A549 (cell line): ENCODE measurements at regions not wholly inside any gene's neighbourhood (a gene's known extent, or its start where the extent isn't known, plus 50 kb on each side); places are given as distances from the start of the nearest gene placed in this dataset.

Source experiments
- ATAC-seq, 2 experiments: fragments of 200-7000 bp in 1 of 2; fragments of >200 bp in 1 of 2; cut with Nextera tagmentation in 1 of 2; cut with Tn5 transposase in 1 of 2; 3 replicates each; pipeline versions ENCODE4 v1.8.0 to v1.9.1; 2018 to 2020; ENCODE audit warnings: mild to moderate bottlenecking in 1 of 2, moderate library complexity in 1 of 2
- CTCF ChIA-PET: fragments of 300-600 bp; sonication (Branson Sonifier 250); formaldehyde crosslinking; extraction: SDS; loops from one replicate; lab custom pipeline; 2021; ENCODE audit warnings: antibody characterized with exemption, inconsistent platforms; lab: Yijun Ruan, JAX
- POLR2A ChIA-PET: fragments of 350-600 bp; formaldehyde crosslinking; extraction: SDS; loops from one replicate; lab custom pipeline; 2021; ENCODE audit warnings: antibody characterized with exemption, inconsistent platforms; lab: Yijun Ruan, JAX
- DNase-seq, 2 experiments: peaks; one replicate each; pipeline versions ENCODE4 v3.0.0 to v3.0.0-alpha.2; 2011 to 2016; ENCODE audit warnings: low read depth in 1 of 2, low spot score in 1 of 2
- FAIRE-seq: peaks from 2 replicates; lab custom pipeline; 2011; peaks lifted over from hg19 to GRCh38; lab: Jason Lieb, UNC
- H3K27ac ChIP-seq, 2 experiments: fragments of >200 bp; sonication (Bioruptor Twin); formaldehyde crosslinking; 3 replicates each; pipeline ENCODE4 v1.5.1; 2016 to 2017
- H3K4me1 ChIP-seq: fragments of >200 bp; sonication (Bioruptor Twin); formaldehyde crosslinking; 3 replicates; pipeline ENCODE4 v1.6.1; 2016
- H3K4me2 ChIP-seq: fragments of >200 bp; sonication (Bioruptor Twin); formaldehyde crosslinking; 3 replicates; pipeline ENCODE4 v1.6.1; 2016
- H3K4me3 ChIP-seq: fragments of >200 bp; sonication (Bioruptor Twin); formaldehyde crosslinking; 3 replicates; pipeline ENCODE4 v1.5.1; 2016
- H3K9me3 ChIP-seq: fragments of >200 bp; sonication (Bioruptor Twin); formaldehyde crosslinking; 3 replicates; pipeline ENCODE4 v1.6.1; 2016
- BHLHE40 ChIP-seq: IDR thresholded peaks from 2 replicates; pipeline ENCODE4 v1.6.1; 2012; ENCODE audit warnings: low read depth, low read length, inconsistent platforms
- CHD2 ChIP-seq: fragments of 150-350 bp; IDR thresholded peaks from 2 replicates; pipeline ENCODE4 v1.6.1; 2014; ENCODE audit warnings: low read length; ENCODE audit not compliant: partially characterized antibody
- CHD4 ChIP-seq: fragments of 200-600 bp; sonication (generic); IDR thresholded peaks from 2 replicates; pipeline ENCODE4 v1.6.1; 2016; ENCODE audit warnings: antibody characterized with exemption, mild to moderate bottlenecking, borderline replicate concordance
- EHMT2 ChIP-seq: fragments of 200-600 bp; sonication (generic); IDR thresholded peaks from 2 replicates; pipeline ENCODE4 v1.6.1; 2016; ENCODE audit warnings: antibody characterized with exemption, low read depth, mild to moderate bottlenecking, moderate library complexity
- ESRRA ChIP-seq: fragments of 150-350 bp; IDR thresholded peaks from 2 replicates; pipeline ENCODE4 v1.6.1; 2014; ENCODE audit warnings: mild to moderate bottlenecking, low read length, borderline replicate concordance
- FOSB ChIP-seq: fragments of 250-450 bp; sonication (Bioruptor Pico); IDR thresholded peaks from 2 replicates; pipeline ENCODE4 v1.5.0; 2020; ENCODE audit warnings: mild to moderate bottlenecking, moderate library complexity
- GATA3 ChIP-seq: IDR thresholded peaks from 2 replicates; pipeline ENCODE4 v1.6.1; 2012; ENCODE audit warnings: borderline replicate concordance
- HOXB5 ChIP-seq: fragments of 250-450 bp; sonication (Bioruptor Pico); IDR thresholded peaks from 2 replicates; pipeline ENCODE4 v1.5.0; 2020; ENCODE audit warnings: mild to moderate bottlenecking, moderate library complexity
- JUN ChIP-seq, 2 experiments: fragments of >200 bp; sonication (Bioruptor Twin); formaldehyde crosslinking; IDR thresholded peaks; 2 replicates in 1 of 2; 3 replicates in 1 of 2; pipeline ENCODE4 v1.6.1; 2016 to 2017
- JUNB ChIP-seq: fragments of >200 bp; sonication (Bioruptor Twin); formaldehyde crosslinking; IDR thresholded peaks from 2 replicates; pipeline ENCODE4 v1.6.1; 2016
- KDM5A ChIP-seq: fragments of 200-600 bp; sonication (generic); IDR thresholded peaks from 2 replicates; pipeline ENCODE4 v1.6.1; 2016; ENCODE audit warnings: antibody characterized with exemption, mild to moderate bottlenecking
- MAFK ChIP-seq: fragments of 450-650 bp; IDR thresholded peaks from 2 replicates; pipeline ENCODE4 v1.6.1; 2014; ENCODE audit not compliant: partially characterized antibody
- NPAS2 ChIP-seq: fragments of 250-450 bp; sonication (Bioruptor Pico); IDR thresholded peaks from 2 replicates; pipeline ENCODE4 v1.8.0; 2022; ENCODE audit warnings: mild to moderate bottlenecking, moderate library complexity, borderline replicate concordance
- PHF8 ChIP-seq: fragments of 200-600 bp; sonication (generic); IDR thresholded peaks from 2 replicates; pipeline ENCODE4 v1.6.1; 2016; ENCODE audit warnings: low read depth, mild to moderate bottlenecking, antibody characterized with exemption, moderate library complexity, borderline replicate concordance
- POLR2A ChIP-seq: IDR thresholded peaks from 2 replicates; pipeline ENCODE4 v1.6.1; 2012; ENCODE audit warnings: mild to moderate bottlenecking, low read length
- POLR2AphosphoS2 ChIP-seq: conservative IDR thresholded peaks from 2 replicates; pipeline ENCODE4 v1.6.1; 2012; ENCODE audit warnings: low read length, improper control_type of control experiment, inconsistent platforms
- ZFP36 ChIP-seq: fragments of 450-650 bp; IDR thresholded peaks from 2 replicates; pipeline ENCODE4 v1.6.1; 2014; ENCODE audit warnings: borderline replicate concordance; ENCODE audit not compliant: partially characterized antibody
- ZNF302 ChIP-seq: fragments of 250-450 bp; sonication (Bioruptor Pico); IDR thresholded peaks from 2 replicates; pipeline ENCODE4 v1.9.0; 2021; ENCODE audit warnings: inconsistent platforms, mild to moderate bottlenecking, moderate library complexity
- ZSCAN20 ChIP-seq: fragments of 250-450 bp; sonication (Bioruptor Pico); IDR thresholded peaks from 2 replicates; pipeline ENCODE4 v1.8.0; 2022; ENCODE audit warnings: mild to moderate bottlenecking, moderate library complexity
- WGBS: methylation state at CpG from one replicate; pipeline ENCODE4 v1.1.6; 2017; ENCODE audit errors: missing lambda C conversion rate; 5-methylcytosine and 5-hydroxymethylcytosine counted together
- TF ChIP-seq, protein P1 (sequence below): fragments of >200 bp; sonication (Bioruptor Twin); formaldehyde crosslinking; IDR thresholded peaks from 3 replicates; pipeline ENCODE4 v1.5.1; 2016
- TF ChIP-seq, protein P2 (sequence below): IDR thresholded peaks from 2 replicates; pipeline ENCODE4 v1.6.1; 2012
- TF ChIP-seq, protein P3 (sequence below): fragments of 200-600 bp; sonication (generic); IDR thresholded peaks from 2 replicates; pipeline ENCODE4 v1.6.1; 2016; ENCODE audit warnings: antibody characterized with exemption, mild to moderate bottlenecking, moderate library complexity
- TF ChIP-seq, protein P4 (sequence below): fragments of 150-350 bp; IDR thresholded peaks from 2 replicates; pipeline ENCODE4 v1.6.1; 2014; ENCODE audit warnings: low read depth, mild to moderate bottlenecking, low read length
- TF ChIP-seq, protein P5 (sequence below): fragments of >200 bp; sonication (Bioruptor Twin); formaldehyde crosslinking; IDR thresholded peaks from 2 replicates; pipeline ENCODE4 v1.6.1; 2016
- TF ChIP-seq, protein P6 (sequence below): fragments of >200 bp; sonication (Bioruptor Twin); formaldehyde crosslinking; IDR thresholded peaks from 3 replicates; pipeline ENCODE4 v1.6.1; 2016
- TF ChIP-seq, protein P7 (sequence below): fragments of 450-650 bp; IDR thresholded peaks from 2 replicates; pipeline ENCODE4 v1.6.1; 2014; ENCODE audit warnings: antibody characterized with exemption

DNA sequence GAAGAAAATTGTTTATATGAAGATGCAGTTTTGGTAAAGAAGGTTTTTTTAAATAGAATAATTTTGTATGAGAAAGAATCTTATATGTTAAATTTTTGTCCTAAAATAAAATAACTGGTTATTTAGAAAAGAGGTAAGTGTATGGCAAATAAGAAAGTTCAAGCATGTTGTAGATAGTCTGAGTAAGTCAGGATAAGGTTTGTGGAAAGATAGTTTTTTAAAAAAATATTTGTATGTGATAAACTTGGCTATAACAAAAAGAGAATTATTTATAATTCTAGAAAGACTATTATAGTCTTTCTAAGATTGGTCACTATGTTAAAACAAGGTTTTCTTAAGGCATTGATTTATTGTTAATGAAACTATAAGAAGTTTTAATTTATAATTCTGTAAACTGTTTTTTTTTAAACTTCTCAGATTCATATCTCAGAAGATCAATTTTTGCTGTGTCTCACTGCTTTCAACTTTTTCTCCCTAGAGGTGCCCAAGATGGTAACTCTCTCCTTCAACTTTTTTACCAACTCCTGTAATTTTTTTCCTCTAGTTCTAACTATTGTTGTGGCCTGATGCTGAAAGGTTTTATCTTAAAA, 698.6 kb downstream of the CCSER2 start (continued):
- TF ChIP-seq, protein P1, sequence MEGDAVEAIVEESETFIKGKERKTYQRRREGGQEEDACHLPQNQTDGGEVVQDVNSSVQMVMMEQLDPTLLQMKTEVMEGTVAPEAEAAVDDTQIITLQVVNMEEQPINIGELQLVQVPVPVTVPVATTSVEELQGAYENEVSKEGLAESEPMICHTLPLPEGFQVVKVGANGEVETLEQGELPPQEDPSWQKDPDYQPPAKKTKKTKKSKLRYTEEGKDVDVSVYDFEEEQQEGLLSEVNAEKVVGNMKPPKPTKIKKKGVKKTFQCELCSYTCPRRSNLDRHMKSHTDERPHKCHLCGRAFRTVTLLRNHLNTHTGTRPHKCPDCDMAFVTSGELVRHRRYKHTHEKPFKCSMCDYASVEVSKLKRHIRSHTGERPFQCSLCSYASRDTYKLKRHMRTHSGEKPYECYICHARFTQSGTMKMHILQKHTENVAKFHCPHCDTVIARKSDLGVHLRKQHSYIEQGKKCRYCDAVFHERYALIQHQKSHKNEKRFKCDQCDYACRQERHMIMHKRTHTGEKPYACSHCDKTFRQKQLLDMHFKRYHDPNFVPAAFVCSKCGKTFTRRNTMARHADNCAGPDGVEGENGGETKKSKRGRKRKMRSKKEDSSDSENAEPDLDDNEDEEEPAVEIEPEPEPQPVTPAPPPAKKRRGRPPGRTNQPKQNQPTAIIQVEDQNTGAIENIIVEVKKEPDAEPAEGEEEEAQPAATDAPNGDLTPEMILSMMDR, result no peak
- TF ChIP-seq ZFP36, result no peak
- TF ChIP-seq NPAS2 (CRISPR knock-in tag), result no peak
- no peak for TF ChIP-seq HOXB5 (CRISPR knock-in tag)
- TF ChIP-seq ZNF302 (CRISPR knock-in tag), result no peak

DNA sequence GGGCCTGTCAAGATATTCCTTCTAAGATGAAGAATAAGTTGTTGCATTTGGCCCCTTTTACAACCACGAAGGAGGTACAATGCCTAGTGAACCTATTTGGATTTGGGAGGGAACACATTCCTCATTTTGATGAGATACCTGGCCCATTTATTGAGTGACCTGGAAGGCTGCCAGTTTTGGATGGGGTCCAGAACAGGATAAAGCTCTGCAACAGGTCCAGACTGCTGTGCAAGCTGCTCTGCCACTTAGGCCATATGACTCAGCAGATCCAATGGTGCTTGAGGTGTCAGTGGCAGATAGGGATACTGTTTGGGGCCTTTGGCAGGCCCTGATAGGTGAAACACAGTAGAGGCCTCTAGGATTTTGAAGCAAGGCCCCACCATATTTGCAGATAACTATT, 704.6 kb downstream of the CCSER2 start:
- FAIRE-seq (no peak), DNase-seq (no peak), ATAC-seq (no peak)
- ChIA-PET POLR2A (no interaction called here), CTCF (no interaction called here)
- no peak overlapping the region for H3K27ac ChIP-seq
- no peaks in the 10 kb centered on the region for H3K9me3 ChIP-seq
- 0% methylated on average over 1 of the region's 1 CpG for WGBS
- no peaks in the 10 kb centered on the region for H3K4me1 ChIP-seq
- no peak for TF ChIP-seq HOXB5 (CRISPR knock-in tag)
- TF ChIP-seq MAFK, result no peak
- TF ChIP-seq KDM5A, result no peak
- no peak for TF ChIP-seq POLR2AphosphoS2
- no peak for TF ChIP-seq ESRRA
- no peak for TF ChIP-seq JUNB
- TF ChIP-seq EHMT2, result no peak
- TF ChIP-seq, protein P2, sequence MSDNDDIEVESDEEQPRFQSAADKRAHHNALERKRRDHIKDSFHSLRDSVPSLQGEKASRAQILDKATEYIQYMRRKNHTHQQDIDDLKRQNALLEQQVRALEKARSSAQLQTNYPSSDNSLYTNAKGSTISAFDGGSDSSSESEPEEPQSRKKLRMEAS, result no peak
- TF ChIP-seq, protein P3, sequence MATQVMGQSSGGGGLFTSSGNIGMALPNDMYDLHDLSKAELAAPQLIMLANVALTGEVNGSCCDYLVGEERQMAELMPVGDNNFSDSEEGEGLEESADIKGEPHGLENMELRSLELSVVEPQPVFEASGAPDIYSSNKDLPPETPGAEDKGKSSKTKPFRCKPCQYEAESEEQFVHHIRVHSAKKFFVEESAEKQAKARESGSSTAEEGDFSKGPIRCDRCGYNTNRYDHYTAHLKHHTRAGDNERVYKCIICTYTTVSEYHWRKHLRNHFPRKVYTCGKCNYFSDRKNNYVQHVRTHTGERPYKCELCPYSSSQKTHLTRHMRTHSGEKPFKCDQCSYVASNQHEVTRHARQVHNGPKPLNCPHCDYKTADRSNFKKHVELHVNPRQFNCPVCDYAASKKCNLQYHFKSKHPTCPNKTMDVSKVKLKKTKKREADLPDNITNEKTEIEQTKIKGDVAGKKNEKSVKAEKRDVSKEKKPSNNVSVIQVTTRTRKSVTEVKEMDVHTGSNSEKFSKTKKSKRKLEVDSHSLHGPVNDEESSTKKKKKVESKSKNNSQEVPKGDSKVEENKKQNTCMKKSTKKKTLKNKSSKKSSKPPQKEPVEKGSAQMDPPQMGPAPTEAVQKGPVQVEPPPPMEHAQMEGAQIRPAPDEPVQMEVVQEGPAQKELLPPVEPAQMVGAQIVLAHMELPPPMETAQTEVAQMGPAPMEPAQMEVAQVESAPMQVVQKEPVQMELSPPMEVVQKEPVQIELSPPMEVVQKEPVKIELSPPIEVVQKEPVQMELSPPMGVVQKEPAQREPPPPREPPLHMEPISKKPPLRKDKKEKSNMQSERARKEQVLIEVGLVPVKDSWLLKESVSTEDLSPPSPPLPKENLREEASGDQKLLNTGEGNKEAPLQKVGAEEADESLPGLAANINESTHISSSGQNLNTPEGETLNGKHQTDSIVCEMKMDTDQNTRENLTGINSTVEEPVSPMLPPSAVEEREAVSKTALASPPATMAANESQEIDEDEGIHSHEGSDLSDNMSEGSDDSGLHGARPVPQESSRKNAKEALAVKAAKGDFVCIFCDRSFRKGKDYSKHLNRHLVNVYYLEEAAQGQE, result no peak
- TF ChIP-seq POLR2A, result no peak
- TF ChIP-seq ZSCAN20 (CRISPR knock-in tag), result no peak
- TF ChIP-seq, protein P4, sequence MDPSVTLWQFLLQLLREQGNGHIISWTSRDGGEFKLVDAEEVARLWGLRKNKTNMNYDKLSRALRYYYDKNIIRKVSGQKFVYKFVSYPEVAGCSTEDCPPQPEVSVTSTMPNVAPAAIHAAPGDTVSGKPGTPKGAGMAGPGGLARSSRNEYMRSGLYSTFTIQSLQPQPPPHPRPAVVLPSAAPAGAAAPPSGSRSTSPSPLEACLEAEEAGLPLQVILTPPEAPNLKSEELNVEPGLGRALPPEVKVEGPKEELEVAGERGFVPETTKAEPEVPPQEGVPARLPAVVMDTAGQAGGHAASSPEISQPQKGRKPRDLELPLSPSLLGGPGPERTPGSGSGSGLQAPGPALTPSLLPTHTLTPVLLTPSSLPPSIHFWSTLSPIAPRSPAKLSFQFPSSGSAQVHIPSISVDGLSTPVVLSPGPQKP, result no peak
- TF ChIP-seq ZNF302 (CRISPR knock-in tag), result no peak
- TF ChIP-seq, protein P5, sequence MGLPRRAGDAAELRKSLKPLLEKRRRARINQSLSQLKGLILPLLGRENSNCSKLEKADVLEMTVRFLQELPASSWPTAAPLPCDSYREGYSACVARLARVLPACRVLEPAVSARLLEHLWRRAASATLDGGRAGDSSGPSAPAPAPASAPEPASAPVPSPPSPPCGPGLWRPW, result no peak
- H3K4me3 ChIP-seq, result no peak overlapping the region
- no peak overlapping the region for H3K4me2 ChIP-seq

DNA sequence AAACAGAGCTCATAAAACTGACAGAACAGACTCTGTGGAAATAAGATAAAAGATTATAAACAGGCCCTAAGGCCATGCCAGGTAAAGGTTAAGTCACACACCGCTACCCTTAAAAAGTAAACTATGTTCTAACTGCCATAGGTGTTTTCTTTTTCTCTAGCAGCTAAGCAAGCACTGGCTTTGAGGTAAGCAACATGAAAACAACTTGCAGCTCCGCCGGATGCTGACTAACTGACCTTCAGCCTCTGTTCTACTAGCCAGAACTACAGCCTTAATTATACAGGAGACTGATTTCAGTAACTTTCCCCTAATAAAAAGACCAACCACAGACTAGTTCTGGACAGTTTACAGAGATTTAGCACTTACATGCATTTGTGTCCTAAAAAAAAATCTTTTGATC, 708.3 kb downstream of the CCSER2 start:
- FAIRE-seq (no peak), DNase-seq (no peak)
- TF ChIP-seq PHF8, result no peak
- TF ChIP-seq CHD2, result no peak
- no peak for TF ChIP-seq BHLHE40
- TF ChIP-seq GATA3, result no peak
- no peak for TF ChIP-seq CHD4
- TF ChIP-seq, protein P6, sequence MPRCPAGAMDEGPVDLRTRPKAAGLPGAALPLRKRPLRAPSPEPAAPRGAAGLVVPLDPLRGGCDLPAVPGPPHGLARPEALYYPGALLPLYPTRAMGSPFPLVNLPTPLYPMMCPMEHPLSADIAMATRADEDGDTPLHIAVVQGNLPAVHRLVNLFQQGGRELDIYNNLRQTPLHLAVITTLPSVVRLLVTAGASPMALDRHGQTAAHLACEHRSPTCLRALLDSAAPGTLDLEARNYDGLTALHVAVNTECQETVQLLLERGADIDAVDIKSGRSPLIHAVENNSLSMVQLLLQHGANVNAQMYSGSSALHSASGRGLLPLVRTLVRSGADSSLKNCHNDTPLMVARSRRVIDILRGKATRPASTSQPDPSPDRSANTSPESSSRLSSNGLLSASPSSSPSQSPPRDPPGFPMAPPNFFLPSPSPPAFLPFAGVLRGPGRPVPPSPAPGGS, result no peak
- TF ChIP-seq, protein P7, sequence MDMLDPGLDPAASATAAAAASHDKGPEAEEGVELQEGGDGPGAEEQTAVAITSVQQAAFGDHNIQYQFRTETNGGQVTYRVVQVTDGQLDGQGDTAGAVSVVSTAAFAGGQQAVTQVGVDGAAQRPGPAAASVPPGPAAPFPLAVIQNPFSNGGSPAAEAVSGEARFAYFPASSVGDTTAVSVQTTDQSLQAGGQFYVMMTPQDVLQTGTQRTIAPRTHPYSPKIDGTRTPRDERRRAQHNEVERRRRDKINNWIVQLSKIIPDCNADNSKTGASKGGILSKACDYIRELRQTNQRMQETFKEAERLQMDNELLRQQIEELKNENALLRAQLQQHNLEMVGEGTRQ, result no peak
- no peak for TF ChIP-seq FOSB (CRISPR knock-in tag)
- no peak for TF ChIP-seq JUN (IDR thresholded peaks at IDR 0.05)
- no peak for TF ChIP-seq KDM5A
- TF ChIP-seq, protein P2, result no peak
- TF ChIP-seq, protein P5, result no peak

More for the DNA sequence above, 708.3 kb downstream of the CCSER2 start:
- Histone ChIP-seq H3K4me1 (no peaks in the 10 kb centered on the region), H3K4me3 (no peak overlapping the region), H3K9me3 (peaks cover 6% of the 10 kb centered on the region; the same call in 2 of the 3 replicates), H3K4me2 (no peak overlapping the region), H3K27ac (no peak overlapping the region)
- ATAC-seq, result no peak
- ChIA-PET CTCF (no interaction called here), POLR2A (no interaction called here)
- WGBS, result 17% methylated on average over 3 of the region's 3 CpGs
